Omental fat pad (tissue), 3 donors: ENCODE measurements at regions not wholly inside any gene's neighbourhood (a gene's known extent, or its start where the extent isn't known, plus 50 kb on each side); places are given as distances from the start of the nearest gene placed in this dataset.

Source experiments
- ATAC-seq: fragments of 150-250 bp; one replicate; pipeline ENCODE4 v1.9.1; 2016; ENCODE audit warnings: mild to moderate bottlenecking, moderate library complexity; ENCODE audit not compliant: low FRiP score
- DNase-seq: peaks from one replicate; pipeline ENCODE4 v3.0.0-alpha.2; 2019; ENCODE audit warnings: low spot score
- TF ChIP-seq, protein P1 (sequence below), 3 donors: fragments of 450-650 bp; IDR thresholded peaks; one replicate each; pipeline ENCODE4 v1.5.1; 2016 to 2017; ENCODE audit warnings: antibody characterized with exemption in 3 of 3, mild to moderate bottlenecking in 3 of 3, moderate library complexity in 2 of 3

DNA sequence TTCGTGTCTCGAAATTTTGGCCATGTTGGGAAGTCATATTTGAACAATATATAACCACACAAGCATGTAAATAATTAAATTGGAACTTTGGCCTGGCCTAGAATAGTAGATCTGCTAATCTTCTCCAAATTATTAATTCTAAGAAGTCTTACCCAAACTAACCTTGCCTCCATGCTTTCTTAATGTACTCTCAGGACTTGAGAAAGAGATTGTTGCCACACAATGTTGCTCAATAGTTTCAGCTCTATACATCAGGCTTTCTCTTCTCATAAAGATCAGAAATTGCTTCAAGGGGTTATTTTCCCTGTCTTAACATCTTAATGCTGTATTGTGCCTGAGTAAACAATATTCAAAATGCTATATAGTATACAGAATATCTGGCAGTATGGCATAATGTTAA, 202.7 kb upstream of the LRIG1 start:
- DNase-seq (no peak), ATAC-seq (no peak)
- TF ChIP-seq, protein P1, sequence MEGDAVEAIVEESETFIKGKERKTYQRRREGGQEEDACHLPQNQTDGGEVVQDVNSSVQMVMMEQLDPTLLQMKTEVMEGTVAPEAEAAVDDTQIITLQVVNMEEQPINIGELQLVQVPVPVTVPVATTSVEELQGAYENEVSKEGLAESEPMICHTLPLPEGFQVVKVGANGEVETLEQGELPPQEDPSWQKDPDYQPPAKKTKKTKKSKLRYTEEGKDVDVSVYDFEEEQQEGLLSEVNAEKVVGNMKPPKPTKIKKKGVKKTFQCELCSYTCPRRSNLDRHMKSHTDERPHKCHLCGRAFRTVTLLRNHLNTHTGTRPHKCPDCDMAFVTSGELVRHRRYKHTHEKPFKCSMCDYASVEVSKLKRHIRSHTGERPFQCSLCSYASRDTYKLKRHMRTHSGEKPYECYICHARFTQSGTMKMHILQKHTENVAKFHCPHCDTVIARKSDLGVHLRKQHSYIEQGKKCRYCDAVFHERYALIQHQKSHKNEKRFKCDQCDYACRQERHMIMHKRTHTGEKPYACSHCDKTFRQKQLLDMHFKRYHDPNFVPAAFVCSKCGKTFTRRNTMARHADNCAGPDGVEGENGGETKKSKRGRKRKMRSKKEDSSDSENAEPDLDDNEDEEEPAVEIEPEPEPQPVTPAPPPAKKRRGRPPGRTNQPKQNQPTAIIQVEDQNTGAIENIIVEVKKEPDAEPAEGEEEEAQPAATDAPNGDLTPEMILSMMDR (IDR thresholded peaks at IDR 0.05): no peak

DNA sequence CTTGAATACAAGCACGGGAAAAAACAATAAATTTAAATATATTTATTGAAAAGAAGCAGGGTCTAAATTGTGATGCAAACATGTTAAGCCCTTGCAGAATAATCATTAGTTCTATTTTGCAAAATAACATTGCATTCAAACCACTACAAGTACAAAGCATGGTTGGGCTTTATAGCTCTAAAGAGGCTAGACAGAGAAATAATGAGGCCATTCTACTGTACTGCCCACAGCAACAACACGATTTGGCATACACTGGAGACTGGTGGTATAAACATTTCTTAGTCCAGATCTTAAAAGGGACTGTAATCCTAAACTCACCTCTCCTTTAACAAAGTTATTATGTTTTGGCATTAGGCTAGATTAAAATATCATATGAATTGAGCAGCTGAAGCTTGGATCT, 204.3 kb upstream of the LRIG1 start:
- DNase-seq (no peak), ATAC-seq (no peak)
- TF ChIP-seq, protein P1 (IDR thresholded peaks at IDR 0.05): no peak

DNA sequence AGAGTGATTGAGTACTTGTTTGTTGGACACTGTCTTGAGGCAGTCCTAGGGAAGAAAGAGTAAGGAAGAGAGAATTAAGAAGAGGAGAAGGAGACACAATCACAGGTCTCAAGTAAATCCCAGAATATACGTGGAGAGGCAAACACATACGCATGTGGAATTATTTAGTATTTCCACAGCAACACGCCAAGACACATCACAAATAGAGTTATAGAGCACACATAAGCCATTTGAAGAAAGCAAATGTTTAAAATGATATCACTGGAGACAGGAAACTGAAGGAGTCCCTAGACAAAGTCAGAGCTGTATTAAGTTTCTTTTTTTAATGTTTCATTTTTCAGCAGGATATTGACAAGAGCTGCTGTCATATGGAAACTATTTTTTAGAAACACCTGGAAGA, 206.1 kb upstream of the LRIG1 start:
- DNase-seq (no peak), ATAC-seq (no peak)
- TF ChIP-seq, protein P1 (IDR thresholded peaks at IDR 0.05): no peak

DNA sequence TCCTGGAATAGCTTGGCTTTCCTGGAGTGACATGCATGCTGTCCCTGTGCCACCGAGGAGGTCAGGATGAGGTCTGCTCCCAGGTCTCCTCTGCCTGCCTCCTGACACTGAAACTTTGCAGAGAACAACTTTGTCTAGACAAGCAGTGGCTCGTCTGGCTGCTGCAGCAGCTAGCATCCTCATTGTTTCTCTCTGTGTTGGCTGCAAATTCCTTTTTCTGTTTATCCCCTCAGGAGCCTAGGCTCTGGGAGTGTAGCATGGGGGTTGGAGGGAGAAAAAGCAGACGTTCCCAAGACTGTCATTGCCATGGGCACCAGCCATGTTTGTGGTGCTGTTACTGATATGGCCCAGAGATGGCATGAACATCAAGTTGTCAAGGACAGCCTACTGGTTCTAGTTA, 208.7 kb upstream of the LRIG1 start:
- DNase-seq (no peak), ATAC-seq (no peak)
- TF ChIP-seq, protein P1 (IDR thresholded peaks at IDR 0.05): no peak

DNA sequence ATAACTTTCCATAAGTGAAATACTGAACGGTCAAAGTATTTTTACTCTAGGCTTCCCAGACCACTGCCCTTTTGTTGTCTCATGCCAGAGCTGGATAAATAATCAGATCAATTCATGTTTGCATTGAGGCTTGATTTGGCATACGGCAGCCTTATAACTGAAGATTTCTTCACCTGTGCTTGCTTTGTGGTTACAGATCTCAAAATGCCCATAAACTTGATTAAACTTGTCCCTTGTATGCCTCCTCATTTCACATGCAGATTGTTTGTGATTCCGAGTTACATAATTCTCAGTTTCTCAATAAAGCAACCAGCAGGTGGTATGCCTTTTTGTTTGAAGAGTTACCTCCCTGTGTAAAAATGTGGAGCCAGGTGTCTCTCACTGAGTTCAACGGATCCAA, 211.4 kb upstream of the LRIG1 start:
- TF ChIP-seq, protein P1 (IDR thresholded peaks at IDR 0.05): no peak
- DNase-seq: no peak
- ATAC-seq: no peak

DNA sequence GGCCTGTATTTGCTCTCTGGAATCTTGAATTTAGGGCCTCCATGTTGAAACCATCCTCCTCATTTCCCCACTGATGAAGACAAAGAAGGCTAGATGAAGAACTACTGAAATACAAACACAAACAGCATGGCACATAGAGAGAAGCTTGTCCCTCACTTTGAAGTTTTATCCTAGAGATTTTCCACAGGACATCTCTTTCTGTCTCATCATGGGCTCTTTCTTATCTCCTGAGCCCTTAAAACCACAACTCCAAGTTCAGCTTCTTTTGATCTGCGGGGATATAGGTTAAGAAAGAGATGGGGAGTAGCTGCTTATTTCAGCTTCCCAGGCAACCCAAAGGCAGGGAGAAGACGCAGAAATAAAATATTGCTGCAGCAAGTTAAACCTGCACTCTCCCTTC, 213.1 kb upstream of the LRIG1 start:
- TF ChIP-seq, protein P1 (IDR thresholded peaks at IDR 0.05): no peak
- DNase-seq (no peak), ATAC-seq (no peak)

DNA sequence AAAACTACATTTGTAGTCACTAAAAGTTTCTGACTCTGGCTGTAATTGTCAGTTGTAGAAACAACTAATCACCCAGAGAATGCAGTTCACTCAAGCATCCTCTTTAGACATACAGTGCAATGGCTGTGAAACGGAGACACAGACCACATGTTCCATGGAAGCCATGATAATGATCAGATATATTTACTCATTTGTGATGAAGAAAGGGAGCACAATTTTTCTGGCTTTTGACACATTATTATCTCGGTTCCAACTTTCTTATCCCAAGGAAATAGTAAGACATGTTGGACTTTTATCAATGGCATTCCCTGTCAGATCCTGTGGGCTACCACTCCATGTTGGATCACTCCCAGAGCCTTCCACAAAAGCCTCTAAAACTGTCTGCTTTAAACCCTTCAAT, 215.0 kb upstream of the LRIG1 start:
- TF ChIP-seq, protein P1 (IDR thresholded peaks at IDR 0.05): no peak
- ATAC-seq (no peak), DNase-seq (no peak)
